GM23338 (cell line): ENCODE measurements at regions not wholly inside any gene's neighbourhood (a gene's known extent, or its start where the extent isn't known, plus 50 kb on each side); places are given as distances from the start of the nearest gene placed in this dataset.

ENCODE experiments used
- ATAC-seq: fragments of 200-7000 bp; cut with Tn5 transposase; 3 replicates; pipeline ENCODE4 v1.9.1; 2020
- DNase-seq: peaks from one replicate; pipeline ENCODE4 v3.0.0-alpha.2; 2015; ENCODE audit warnings: low spot score
- H2AFZ ChIP-seq: fragments of 200-600 bp; sonication (generic); 2 replicates; pipeline ENCODE4 v1.8.0; 2016; ENCODE audit warnings: antibody characterized with exemption, mild to moderate bottlenecking, moderate library complexity
- H3F3A ChIP-seq: fragments of 200-600 bp; sonication (generic); replicated peaks from 2 replicates; pipeline ENCODE4 v1.8.0; 2017; ENCODE audit warnings: antibody characterized with exemption, mixed run types, low read depth
- H3K27ac ChIP-seq: fragments of 200-600 bp; sonication (generic); 2 replicates; pipeline ENCODE4 v1.6.1; 2016; ENCODE audit warnings: low read depth
- H3K27me3 ChIP-seq: fragments of 200-600 bp; sonication (generic); 2 replicates; pipeline ENCODE4 v1.8.0; 2016; ENCODE audit warnings: mild to moderate bottlenecking, mixed run types, moderate library complexity; ENCODE audit not compliant: insufficient read depth
- H3K36me3 ChIP-seq: fragments of 200-600 bp; sonication (generic); 2 replicates; pipeline ENCODE4 v1.8.0; 2016; ENCODE audit warnings: mild to moderate bottlenecking; ENCODE audit not compliant: insufficient read depth
- H3K4me1 ChIP-seq: fragments of 200-600 bp; sonication (generic); 2 replicates; pipeline ENCODE4 v1.8.0; 2016; ENCODE audit warnings: mild to moderate bottlenecking, moderate library complexity; ENCODE audit not compliant: insufficient read depth
- H3K4me2 ChIP-seq: fragments of 200-600 bp; sonication (generic); 2 replicates; pipeline ENCODE4 v1.7.1; 2017; ENCODE audit warnings: mixed run types
- H3K4me3 ChIP-seq: fragments of 200-600 bp; sonication (generic); 2 replicates; pipeline ENCODE4 v1.6.1; 2016; ENCODE audit warnings: mixed run types
- H3K79me2 ChIP-seq: fragments of 200-600 bp; sonication (generic); replicated peaks from 2 replicates; pipeline ENCODE4 v1.8.0; 2017; ENCODE audit warnings: mild to moderate bottlenecking; ENCODE audit not compliant: insufficient read depth
- H3K9me2 ChIP-seq: fragments of 200-600 bp; sonication (generic); 2 replicates; pipeline ENCODE4 v1.8.0; 2017; ENCODE audit not compliant: insufficient read depth
- H4K20me1 ChIP-seq: fragments of 200-600 bp; sonication (generic); replicated peaks from 2 replicates; pipeline ENCODE4 v1.8.0; 2017; ENCODE audit warnings: mild to moderate bottlenecking; ENCODE audit not compliant: insufficient read depth
- H3K27ac Mint-ChIP-seq: 2 replicates; pipeline ENCODE4 v1.8.0; 2020; ENCODE audit warnings: inconsistent platforms, mild to moderate bottlenecking, moderate library complexity, mixed read lengths
- H3K27me3 Mint-ChIP-seq: 3 replicates; pipeline ENCODE4 v1.8.0; 2022; ENCODE audit warnings: low read depth, mild to moderate bottlenecking, moderate library complexity, mixed read lengths, inconsistent platforms; ENCODE audit not compliant: insufficient read depth, poor library complexity
- H3K36me3 Mint-ChIP-seq: 3 replicates; pipeline ENCODE4 v1.8.0; 2021; ENCODE audit warnings: low read depth, mild to moderate bottlenecking, inconsistent platforms, moderate library complexity, mixed read lengths
- H3K4me1 Mint-ChIP-seq: 3 replicates; pipeline ENCODE4 v1.8.0; 2020; ENCODE audit warnings: mild to moderate bottlenecking, inconsistent platforms, mixed read lengths
- H3K4me3 Mint-ChIP-seq: 3 replicates; pipeline ENCODE4 v1.8.0; 2021; ENCODE audit warnings: moderate library complexity, mild to moderate bottlenecking, inconsistent platforms, mixed read lengths
- H3K9me3 Mint-ChIP-seq: 3 replicates; pipeline ENCODE4 v1.8.0; 2020; ENCODE audit warnings: moderate library complexity, mild to moderate bottlenecking, inconsistent platforms, mixed read lengths
- CREB1 ChIP-seq: fragments of 250-450 bp; sonication (Bioruptor Pico); IDR thresholded peaks from 2 replicates; pipeline ENCODE4 v1.5.0; 2020; ENCODE audit warnings: low read depth, mild to moderate bottlenecking, moderate library complexity
- EZH2 ChIP-seq: fragments of 200-600 bp; sonication (generic); IDR thresholded peaks from one replicate; pipeline ENCODE4 v1.8.0; 2017; ENCODE audit warnings: antibody characterized with exemption, mild to moderate bottlenecking, low read depth; ENCODE audit not compliant: unreplicated experiment
- EZH2phosphoT487 ChIP-seq: fragments of 200-600 bp; sonication (generic); IDR thresholded peaks from one replicate; pipeline ENCODE4 v1.8.1; 2018; ENCODE audit warnings: antibody characterized with exemption; ENCODE audit not compliant: unreplicated experiment
- JUNB ChIP-seq: IDR thresholded peaks from one replicate; pipeline ENCODE4 v1.6.1; 2016; ENCODE audit warnings: antibody characterized with exemption; ENCODE audit not compliant: unreplicated experiment
- NANOG ChIP-seq: IDR thresholded peaks from 2 replicates; pipeline ENCODE4 v1.6.1; 2016; ENCODE audit warnings: antibody characterized with exemption, borderline replicate concordance
- POLR2AphosphoS5 ChIP-seq: IDR thresholded peaks from 2 replicates; pipeline ENCODE4 v1.6.1; 2016; ENCODE audit warnings: antibody characterized with exemption, low read depth
- STAT1 ChIP-seq: IDR thresholded peaks from one replicate; pipeline ENCODE4 v1.6.1; 2016; ENCODE audit warnings: antibody characterized with exemption; ENCODE audit not compliant: unreplicated experiment
- ZNF114 ChIP-seq: fragments of 250-450 bp; sonication (Bioruptor Pico); IDR thresholded peaks from 2 replicates; pipeline ENCODE4 v1.5.0; 2020; ENCODE audit warnings: mild to moderate bottlenecking, moderate library complexity
- ZNF331 ChIP-seq: fragments of 250-450 bp; sonication (Bioruptor Pico); IDR thresholded peaks from 2 replicates; pipeline ENCODE4 v1.5.0; 2020; ENCODE audit warnings: low read depth, mild to moderate bottlenecking, moderate library complexity
- TF ChIP-seq, protein P1 (sequence below): IDR thresholded peaks from one replicate; pipeline ENCODE4 v1.6.1; 2018; ENCODE audit warnings: antibody characterized with exemption; ENCODE audit not compliant: unreplicated experiment
- TF ChIP-seq, protein P2 (sequence below), 2 experiments: fragments of 200-600 bp in 1 of 2; sonication (generic) in 1 of 2; conservative IDR thresholded peaks; 2 replicates each; pipeline versions ENCODE4 v1.5.1 to v1.6.1; 2016 to 2017; ENCODE audit warnings: antibody characterized with exemption in 2 of 2, low read depth in 2 of 2, mild to moderate bottlenecking in 2 of 2, moderate library complexity in 1 of 2
- TF ChIP-seq, protein P3 (sequence below): IDR thresholded peaks from 2 replicates; pipeline ENCODE4 v1.6.1; 2016; ENCODE audit warnings: antibody characterized with exemption
- TF ChIP-seq, protein P4 (sequence below): fragments of 250-450 bp; sonication (Bioruptor Pico); IDR thresholded peaks from 2 replicates; pipeline ENCODE4 v1.5.0; 2020; ENCODE audit warnings: mild to moderate bottlenecking, moderate library complexity

DNA sequence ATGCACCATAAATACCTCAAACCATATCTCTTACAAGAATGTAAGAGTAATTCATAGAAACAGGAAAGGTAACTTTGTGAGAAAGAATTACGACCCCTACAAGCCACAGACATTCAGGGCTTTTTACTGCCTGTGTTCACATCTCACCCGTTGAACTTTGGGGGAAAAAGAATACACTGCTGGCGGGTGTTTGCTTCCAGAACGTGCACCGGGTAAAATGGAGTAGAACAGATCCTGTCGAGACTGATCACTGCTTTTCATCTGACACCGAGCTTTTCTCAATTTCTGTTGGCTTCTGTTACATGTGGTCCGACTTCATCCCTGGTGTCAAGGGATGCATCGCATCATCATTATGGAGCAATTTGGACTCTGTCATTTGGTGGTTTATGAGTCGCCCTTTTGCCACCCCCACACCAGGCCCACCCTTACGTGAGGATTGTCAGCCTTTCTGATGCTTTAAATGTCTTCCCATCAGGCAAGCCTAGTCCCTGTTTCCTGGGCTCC is 219.2 kb upstream of the ZFP64 start:
- no peak overlapping the region for H3K27ac Mint-ChIP-seq
- H3K4me3 Mint-ChIP-seq, result no peak overlapping the region
- no peaks in the 10 kb centered on the region for H3K36me3 Mint-ChIP-seq
- H3K27me3 ChIP-seq, result no peaks in the 10 kb centered on the region
- 0 out of 2 replicates have a peak overlapping the region, but pooled peaks have one; percentile 39 for H2AFZ ChIP-seq
- no peaks in the 10 kb centered on the region for H3K36me3 ChIP-seq
- DNase-seq (no peak), ATAC-seq (no peak)
- peaks cover 10% of the 10 kb centered on the region; the same call in 1 of the 2 replicates for H3K9me2 ChIP-seq
- H3K9me3 Mint-ChIP-seq, result peaks cover 3% of the 10 kb centered on the region; the same call in 2 of the 3 replicates
- H3K27ac ChIP-seq, result no peak overlapping the region
- no peaks in the 10 kb centered on the region for H3F3A ChIP-seq
- H3K79me2 ChIP-seq, result no peaks in the 10 kb centered on the region
- H3K4me1 Mint-ChIP-seq, result no peaks in the 10 kb centered on the region
- TF ChIP-seq, protein P1, sequence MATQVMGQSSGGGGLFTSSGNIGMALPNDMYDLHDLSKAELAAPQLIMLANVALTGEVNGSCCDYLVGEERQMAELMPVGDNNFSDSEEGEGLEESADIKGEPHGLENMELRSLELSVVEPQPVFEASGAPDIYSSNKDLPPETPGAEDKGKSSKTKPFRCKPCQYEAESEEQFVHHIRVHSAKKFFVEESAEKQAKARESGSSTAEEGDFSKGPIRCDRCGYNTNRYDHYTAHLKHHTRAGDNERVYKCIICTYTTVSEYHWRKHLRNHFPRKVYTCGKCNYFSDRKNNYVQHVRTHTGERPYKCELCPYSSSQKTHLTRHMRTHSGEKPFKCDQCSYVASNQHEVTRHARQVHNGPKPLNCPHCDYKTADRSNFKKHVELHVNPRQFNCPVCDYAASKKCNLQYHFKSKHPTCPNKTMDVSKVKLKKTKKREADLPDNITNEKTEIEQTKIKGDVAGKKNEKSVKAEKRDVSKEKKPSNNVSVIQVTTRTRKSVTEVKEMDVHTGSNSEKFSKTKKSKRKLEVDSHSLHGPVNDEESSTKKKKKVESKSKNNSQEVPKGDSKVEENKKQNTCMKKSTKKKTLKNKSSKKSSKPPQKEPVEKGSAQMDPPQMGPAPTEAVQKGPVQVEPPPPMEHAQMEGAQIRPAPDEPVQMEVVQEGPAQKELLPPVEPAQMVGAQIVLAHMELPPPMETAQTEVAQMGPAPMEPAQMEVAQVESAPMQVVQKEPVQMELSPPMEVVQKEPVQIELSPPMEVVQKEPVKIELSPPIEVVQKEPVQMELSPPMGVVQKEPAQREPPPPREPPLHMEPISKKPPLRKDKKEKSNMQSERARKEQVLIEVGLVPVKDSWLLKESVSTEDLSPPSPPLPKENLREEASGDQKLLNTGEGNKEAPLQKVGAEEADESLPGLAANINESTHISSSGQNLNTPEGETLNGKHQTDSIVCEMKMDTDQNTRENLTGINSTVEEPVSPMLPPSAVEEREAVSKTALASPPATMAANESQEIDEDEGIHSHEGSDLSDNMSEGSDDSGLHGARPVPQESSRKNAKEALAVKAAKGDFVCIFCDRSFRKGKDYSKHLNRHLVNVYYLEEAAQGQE, result no peak
- no peak for TF ChIP-seq NANOG
- TF ChIP-seq EZH2phosphoT487, result no peak
- no peak for TF ChIP-seq ZNF114 (CRISPR knock-in tag)
- TF ChIP-seq JUNB, result no peak
- no peak for TF ChIP-seq CREB1
- no peak for TF ChIP-seq ZNF331 (CRISPR knock-in tag)
- no peak for TF ChIP-seq EZH2
- TF ChIP-seq, protein P2, sequence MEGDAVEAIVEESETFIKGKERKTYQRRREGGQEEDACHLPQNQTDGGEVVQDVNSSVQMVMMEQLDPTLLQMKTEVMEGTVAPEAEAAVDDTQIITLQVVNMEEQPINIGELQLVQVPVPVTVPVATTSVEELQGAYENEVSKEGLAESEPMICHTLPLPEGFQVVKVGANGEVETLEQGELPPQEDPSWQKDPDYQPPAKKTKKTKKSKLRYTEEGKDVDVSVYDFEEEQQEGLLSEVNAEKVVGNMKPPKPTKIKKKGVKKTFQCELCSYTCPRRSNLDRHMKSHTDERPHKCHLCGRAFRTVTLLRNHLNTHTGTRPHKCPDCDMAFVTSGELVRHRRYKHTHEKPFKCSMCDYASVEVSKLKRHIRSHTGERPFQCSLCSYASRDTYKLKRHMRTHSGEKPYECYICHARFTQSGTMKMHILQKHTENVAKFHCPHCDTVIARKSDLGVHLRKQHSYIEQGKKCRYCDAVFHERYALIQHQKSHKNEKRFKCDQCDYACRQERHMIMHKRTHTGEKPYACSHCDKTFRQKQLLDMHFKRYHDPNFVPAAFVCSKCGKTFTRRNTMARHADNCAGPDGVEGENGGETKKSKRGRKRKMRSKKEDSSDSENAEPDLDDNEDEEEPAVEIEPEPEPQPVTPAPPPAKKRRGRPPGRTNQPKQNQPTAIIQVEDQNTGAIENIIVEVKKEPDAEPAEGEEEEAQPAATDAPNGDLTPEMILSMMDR (conservative IDR thresholded peaks at IDR 0.05; ENCODE audit: low read depth in 2 of 2), result no peak
- TF ChIP-seq, protein P3, sequence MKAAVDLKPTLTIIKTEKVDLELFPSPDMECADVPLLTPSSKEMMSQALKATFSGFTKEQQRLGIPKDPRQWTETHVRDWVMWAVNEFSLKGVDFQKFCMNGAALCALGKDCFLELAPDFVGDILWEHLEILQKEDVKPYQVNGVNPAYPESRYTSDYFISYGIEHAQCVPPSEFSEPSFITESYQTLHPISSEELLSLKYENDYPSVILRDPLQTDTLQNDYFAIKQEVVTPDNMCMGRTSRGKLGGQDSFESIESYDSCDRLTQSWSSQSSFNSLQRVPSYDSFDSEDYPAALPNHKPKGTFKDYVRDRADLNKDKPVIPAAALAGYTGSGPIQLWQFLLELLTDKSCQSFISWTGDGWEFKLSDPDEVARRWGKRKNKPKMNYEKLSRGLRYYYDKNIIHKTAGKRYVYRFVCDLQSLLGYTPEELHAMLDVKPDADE, result no peak
- TF ChIP-seq, protein P4, sequence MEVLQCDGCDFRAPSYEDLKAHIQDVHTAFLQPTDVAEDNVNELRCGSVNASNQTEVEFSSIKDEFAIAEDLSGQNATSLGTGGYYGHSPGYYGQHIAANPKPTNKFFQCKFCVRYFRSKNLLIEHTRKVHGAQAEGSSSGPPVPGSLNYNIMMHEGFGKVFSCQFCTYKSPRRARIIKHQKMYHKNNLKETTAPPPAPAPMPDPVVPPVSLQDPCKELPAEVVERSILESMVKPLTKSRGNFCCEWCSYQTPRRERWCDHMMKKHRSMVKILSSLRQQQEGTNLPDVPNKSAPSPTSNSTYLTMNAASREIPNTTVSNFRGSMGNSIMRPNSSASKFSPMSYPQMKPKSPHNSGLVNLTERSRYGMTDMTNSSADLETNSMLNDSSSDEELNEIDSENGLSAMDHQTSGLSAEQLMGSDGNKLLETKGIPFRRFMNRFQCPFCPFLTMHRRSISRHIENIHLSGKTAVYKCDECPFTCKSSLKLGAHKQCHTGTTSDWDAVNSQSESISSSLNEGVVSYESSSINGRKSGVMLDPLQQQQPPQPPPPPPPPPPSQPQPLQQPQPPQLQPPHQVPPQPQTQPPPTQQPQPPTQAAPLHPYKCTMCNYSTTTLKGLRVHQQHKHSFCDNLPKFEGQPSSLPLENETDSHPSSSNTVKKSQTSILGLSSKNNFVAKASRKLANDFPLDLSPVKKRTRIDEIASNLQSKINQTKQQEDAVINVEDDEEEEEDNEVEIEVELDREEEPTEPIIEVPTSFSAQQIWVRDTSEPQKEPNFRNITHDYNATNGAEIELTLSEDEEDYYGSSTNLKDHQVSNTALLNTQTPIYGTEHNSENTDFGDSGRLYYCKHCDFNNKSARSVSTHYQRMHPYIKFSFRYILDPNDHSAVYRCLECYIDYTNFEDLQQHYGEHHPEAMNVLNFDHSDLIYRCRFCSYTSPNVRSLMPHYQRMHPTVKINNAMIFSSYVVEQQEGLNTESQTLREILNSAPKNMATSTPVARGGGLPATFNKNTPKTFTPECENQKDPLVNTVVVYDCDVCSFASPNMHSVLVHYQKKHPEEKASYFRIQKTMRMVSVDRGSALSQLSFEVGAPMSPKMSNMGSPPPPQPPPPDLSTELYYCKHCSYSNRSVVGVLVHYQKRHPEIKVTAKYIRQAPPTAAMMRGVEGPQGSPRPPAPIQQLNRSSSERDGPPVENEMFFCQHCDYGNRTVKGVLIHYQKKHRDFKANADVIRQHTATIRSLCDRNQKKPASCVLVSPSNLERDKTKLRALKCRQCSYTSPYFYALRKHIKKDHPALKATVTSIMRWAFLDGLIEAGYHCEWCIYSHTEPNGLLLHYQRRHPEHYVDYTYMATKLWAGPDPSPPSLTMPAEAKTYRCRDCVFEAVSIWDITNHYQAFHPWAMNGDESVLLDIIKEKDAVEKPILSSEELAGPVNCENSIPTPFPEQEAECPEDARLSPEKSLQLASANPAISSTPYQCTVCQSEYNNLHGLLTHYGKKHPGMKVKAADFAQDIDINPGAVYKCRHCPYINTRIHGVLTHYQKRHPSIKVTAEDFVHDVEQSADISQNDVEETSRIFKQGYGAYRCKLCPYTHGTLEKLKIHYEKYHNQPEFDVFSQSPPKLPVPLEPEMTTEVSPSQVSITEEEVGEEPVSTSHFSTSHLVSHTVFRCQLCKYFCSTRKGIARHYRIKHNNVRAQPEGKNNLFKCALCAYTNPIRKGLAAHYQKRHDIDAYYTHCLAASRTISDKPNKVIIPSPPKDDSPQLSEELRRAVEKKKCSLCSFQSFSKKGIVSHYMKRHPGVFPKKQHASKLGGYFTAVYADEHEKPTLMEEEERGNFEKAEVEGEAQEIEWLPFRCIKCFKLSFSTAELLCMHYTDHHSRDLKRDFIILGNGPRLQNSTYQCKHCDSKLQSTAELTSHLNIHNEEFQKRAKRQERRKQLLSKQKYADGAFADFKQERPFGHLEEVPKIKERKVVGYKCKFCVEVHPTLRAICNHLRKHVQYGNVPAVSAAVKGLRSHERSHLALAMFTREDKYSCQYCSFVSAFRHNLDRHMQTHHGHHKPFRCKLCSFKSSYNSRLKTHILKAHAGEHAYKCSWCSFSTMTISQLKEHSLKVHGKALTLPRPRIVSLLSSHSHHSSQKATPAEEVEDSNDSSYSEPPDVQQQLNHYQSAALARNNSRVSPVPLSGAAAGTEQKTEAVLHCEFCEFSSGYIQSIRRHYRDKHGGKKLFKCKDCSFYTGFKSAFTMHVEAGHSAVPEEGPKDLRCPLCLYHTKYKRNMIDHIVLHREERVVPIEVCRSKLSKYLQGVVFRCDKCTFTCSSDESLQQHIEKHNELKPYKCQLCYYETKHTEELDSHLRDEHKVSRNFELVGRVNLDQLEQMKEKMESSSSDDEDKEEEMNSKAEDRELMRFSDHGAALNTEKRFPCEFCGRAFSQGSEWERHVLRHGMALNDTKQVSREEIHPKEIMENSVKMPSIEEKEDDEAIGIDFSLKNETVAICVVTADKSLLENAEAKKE (CRISPR knock-in tag), result no peak
- TF ChIP-seq POLR2AphosphoS5, result no peak
- no peak for TF ChIP-seq STAT1
- H3K4me3 ChIP-seq, result no peak overlapping the region
- H4K20me1 ChIP-seq, result no peaks in the 10 kb centered on the region
- no peaks in the 10 kb centered on the region for H3K4me1 ChIP-seq
- no peak overlapping the region for H3K4me2 ChIP-seq
- H3K27me3 Mint-ChIP-seq, result peaks cover 7% of the 10 kb centered on the region
